ENCODE measurements at regions not wholly inside any gene's neighbourhood (a gene's known extent, or its start where the extent isn't known, plus 50 kb on each side); places are given as distances from the start of the nearest gene placed in this dataset.
"Not testable (repeated sequence)": the region's sequence is repeated elsewhere in the genome, so short reads cannot be mapped to it uniquely, and the experiment has no call there.

DNA sequence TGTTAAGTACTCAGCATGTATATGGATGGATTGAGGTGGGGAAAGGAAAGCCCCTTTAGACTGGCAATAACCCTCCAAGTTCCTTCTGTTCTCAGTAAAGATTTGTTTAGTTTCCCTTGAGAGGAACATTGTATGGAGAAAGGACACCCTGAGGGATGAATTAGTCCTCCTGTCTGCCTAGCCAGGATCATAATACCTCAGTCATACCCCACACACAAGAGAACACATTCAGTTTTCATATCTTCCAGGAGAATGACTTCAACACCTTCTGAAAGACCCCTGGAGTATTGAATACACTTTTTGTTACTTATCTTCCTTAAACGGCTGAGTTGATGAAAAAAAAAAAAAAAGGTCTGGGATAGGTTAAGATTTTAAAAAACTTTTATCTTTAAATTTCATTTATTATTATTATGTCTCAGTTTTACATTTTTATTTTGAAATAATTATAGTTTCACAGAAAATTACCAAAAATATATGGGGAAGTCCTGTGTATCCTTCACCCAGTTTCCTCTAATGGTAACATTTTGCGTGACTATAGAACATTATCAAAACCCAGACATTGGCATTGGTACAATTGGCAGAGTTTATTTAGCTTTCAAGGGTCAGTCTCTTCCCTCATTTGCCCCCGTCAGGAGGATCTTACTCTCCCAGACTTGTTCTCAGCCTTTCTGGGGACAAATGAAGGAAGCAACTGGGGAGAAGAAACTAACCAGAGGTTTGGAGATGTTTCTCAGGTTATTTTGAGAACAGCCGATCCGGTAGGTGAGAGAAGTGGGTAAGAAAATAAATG, 88.0 kb downstream of the ACTBL2 start:
- DNase-seq: no peak

DNA sequence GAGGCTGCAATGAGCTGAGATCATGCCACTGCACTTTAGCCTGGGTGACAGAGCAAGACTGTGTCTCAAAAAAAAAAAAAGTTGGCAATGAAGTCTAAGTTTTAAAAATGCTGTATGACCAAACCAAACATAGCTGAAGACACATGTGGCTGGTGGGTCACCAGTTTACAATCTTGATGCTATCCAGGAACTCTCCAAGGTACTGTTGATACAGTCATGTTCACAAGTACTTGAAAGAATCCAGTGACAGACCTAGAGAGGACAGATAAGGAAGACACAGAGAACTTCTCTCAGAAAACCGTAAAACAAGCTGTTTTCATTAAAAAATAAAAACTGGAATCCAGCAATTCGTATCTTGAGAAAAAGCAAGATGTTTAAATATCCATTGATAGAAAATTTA, 95.7 kb downstream of the ACTBL2 start:
- no peak for DNase-seq

DNA sequence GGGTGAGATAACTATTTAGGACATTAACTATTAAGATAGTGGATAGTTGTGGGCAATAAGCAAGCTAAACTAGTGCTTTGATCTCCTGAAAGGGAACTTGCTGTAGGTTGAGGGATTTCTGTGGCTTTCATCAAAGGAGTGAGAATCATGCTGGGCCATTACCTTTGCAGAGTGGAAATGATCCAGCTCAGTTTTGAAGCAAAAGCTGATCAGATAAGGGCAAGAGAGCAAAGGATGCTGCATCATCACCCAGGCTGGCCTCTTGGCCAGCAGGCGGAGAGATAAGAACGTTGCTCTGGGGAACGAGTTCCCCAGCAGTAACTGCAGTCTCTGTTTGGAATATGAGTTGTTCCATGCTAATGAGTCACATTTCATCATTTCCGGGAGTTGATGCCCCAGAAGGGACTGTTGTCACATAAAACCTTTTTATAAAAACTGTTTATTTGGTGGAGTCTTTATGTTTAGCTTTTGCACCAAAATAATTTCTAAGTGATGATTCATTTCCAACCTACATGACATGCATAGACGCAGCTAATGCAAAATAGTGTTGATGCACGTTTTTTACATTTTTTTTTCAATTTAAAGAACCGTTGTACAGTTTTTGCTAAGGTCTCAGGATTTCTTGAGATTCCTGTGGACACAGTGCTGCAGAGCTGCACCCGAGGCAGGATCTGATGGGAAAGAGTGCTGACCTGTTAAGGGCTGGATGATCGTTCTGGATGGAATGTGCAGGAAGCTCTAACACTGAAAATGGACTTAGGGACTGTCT, 99.3 kb downstream of the ACTBL2 start:
- DNase-seq: no peak

GRCh38 chr5:57382655-57383054, 100.0 kb downstream of the ACTBL2 start:
- no peak for DNase-seq

DNA sequence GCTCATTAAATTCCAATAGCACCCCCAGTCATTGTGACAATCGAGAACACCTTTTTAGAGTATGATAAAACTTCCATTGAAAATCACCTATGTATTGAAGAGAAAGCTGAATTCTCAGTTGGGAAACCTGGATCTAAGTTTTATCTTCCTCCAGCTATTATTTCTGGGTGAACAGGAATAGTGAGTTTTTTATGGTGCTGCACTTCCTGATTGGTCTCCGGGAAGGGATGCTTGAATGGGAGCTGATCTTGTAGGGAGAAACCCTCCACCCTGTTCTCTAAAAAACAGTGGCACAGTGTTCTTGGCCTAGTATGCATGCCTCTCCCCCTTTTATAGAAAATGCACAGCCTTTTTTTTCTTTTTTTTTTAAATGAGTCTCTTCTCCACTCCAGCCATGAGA, 112.2 kb downstream of the ACTBL2 start:
- DNase-seq: no peak

- DNase-seq: no peak
These were observed 114.6 kb downstream of the ACTBL2 start for GRCh38 chr5:57368010-57368409.

DNA sequence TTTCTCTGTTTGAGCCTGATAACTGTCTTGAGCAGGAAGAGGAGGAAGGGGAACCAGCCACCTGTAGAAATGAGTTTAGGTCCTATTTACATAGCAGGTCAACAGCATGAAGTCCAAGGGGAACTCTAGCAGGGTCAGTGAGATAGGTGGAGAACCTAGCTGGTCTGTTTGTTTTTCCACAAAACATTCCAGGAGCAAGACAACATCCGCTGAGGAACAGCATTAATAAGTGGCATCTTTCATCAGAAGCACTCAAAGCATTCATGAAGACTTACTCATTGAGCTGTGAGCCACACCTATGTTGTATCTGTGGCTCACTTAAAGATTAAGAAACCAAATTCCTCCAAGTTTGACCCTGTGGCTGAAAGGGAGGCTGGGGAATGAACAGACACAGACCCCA, 115.9 kb downstream of the ACTBL2 start:
- no peak for DNase-seq

- DNase-seq: no peak
These were observed 119.7 kb downstream of the ACTBL2 start for GRCh38 chr5:57362951-57363350.

GRCh38 chr5:57360871-57361270, 121.7 kb downstream of the ACTBL2 start:
- DNase-seq: no peak

GRCh38 chr5:57358796-57359592, 123.6 kb downstream of the ACTBL2 start:
- DNase-seq: no peak

GRCh38 chr5:57356850-57357249, 125.8 kb downstream of the ACTBL2 start:
- DNase-seq: not testable (repeated sequence)

- peak; percentile 47 for DNase-seq
These were observed 133.4 kb downstream of the ACTBL2 start for GRCh38 chr5:57349214-57349613.

GRCh38 chr5:57348376-57349140, 134.1 kb downstream of the ACTBL2 start:
- DNase-seq: no peak

DNA sequence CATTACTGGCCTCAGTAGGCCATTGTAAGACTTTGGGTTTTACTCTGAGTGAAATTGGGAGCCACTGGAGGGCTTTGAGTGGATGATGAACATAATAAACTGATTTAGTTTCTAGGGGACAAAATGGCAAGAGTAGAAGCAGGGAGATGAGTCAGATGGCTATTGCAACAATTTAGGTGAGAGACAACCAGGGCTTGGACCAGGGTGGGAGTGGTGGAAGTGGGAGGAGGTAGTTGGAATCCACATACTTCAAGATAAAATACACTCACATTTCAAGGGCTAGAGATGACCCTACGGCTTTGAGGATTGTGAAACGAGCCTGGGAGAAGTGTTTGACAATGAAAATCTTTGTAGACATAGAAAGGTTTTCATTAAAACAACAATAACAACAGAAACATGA, 136.3 kb downstream of the ACTBL2 start:
- no peak for DNase-seq

GRCh38 chr5:57341380-57341979, 141.1 kb downstream of the ACTBL2 start:
- DNase-seq: no peak

GRCh38 chr5:57340681-57341080, 141.9 kb downstream of the ACTBL2 start:
- DNase-seq: no peak

DNA sequence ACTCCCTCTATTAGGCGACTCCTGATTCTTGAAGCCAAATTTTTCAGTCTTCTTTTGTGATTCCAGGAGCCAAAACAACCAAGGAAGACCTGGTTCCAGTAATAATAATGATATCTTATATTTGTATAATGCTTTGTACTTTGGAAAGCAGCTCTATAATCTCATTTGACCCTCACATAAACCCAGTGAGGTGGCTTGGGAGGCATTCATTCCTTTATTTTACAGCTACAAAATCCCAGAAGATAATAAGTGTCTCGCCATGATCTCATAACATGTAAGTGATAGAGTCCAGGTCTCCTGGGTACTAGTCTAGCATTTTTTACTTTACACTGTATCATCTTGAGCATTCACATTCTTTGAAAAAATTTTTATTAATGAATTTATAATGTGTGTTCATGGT, 143.1 kb downstream of the ACTBL2 start:
- DNase-seq: no peak

DNA sequence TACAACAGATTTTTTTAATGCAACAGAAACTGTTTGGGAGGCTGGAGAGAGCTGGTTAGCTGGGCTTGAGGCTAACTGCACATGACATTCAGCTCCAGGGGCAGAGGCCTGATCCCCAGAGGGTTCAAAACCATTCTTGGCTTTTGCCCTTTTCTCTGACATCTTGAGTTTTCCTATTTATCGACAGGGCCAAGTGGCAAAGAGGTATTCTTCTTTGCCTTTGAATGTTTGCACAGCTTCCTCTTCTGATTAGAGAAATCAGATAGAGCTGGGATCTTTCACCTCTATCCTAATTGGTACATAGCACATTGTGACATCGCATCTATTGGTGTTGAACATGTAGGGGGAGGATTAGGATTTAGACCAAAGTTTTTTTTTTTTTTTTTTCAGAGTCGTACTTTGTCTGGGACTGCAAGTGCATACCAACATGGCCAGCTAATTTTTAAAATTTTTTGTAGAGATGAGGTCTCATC, 143.7 kb downstream of the ACTBL2 start:
- no peak for DNase-seq

DNA sequence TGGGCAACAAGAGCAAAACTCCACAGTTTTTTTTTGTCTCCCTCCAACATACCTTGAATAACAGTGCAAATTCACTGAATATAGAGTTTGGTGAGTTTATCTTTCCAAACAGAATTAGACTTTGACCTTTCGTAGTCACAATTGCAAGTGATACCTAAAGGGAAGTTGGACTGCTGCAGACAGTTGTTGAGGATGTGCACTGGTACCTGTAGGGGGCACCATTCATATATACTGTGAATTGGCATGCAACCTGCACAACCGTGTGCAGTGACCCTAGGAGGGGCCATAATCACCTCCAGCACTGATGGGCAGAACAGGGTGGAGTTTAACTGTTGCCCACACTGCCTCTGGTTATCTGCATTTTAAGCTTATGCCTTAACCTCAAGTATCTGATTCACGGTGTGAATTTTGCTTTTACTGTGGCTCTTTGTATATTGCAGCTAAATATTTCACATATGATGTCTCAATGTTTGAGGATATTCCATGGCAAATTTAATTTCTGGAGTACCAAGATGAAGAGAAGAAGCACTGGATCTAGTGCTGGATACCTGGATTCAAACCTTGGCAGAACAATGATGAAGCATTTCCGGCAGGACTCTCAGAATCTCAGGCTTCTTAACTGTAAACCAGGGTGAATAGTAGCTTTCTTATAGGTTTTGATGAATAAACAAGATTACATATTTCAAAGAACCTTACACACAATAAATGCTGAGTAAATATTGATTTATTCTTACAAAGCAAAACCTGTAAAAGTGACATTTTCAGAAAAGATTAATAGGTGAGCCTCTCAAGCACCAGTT, 144.3 kb downstream of the ACTBL2 start:
- DNase-seq: no peak

GRCh38 chr5:57335092-57335660, 147.4 kb downstream of the ACTBL2 start:
- DNase-seq: no peak

DNA sequence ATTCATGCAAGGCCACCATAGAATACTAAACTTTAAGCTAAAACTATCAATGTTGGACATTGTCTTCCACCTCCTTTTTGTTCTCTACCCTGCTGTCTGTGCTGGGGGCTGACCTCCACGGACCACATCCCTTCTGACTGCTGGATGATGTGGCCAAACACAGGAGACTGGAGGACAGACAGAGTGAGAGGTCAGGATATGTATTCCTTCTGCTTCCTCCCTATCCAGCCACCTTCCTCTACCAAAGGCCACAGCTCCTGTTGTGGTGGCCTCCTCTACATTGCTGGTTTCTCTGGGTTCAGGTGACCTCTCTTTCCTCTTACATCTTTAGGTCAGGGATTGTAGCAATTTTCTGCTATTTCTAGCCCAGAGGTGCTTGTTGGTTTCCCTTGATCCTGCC, 148.1 kb downstream of the ACTBL2 start:
- no peak for DNase-seq
